OCI-LY3 (cell line): ENCODE measurements at regions not wholly inside any gene's neighbourhood (a gene's known extent, or its start where the extent isn't known, plus 50 kb on each side); places are given as distances from the start of the nearest gene placed in this dataset.

Source experiments
- H2AFZ ChIP-seq: fragments of 200-600, 300-600 bp; shearing (Covaris generic); 2 replicates; pipeline ENCODE4 v1.6.0; 2014; ENCODE audit warnings: antibody characterized with exemption, low read depth, low read length
- H3K27ac ChIP-seq: fragments of 200-600, 300-600 bp; sonication (generic); 2 replicates; pipeline ENCODE4 v1.5.1; 2014; ENCODE audit warnings: mild to moderate bottlenecking, low read length, moderate library complexity, mixed read lengths
- H3K27me3 ChIP-seq: fragments of 200-600, 300-600 bp; sonication (generic); 2 replicates; pipeline ENCODE4 v1.6.1; 2014; ENCODE audit warnings: low read depth, low read length, mixed read lengths
- H3K36me3 ChIP-seq: fragments of 200-600, 300-600 bp; sonication (generic); replicated peaks from 2 replicates; pipeline ENCODE3; 2014; ENCODE audit warnings: low read depth, low read length, mixed read lengths
- H3K4me1 ChIP-seq: fragments of 300-600, 200-600 bp; sonication (generic); 2 replicates; pipeline ENCODE4 v1.6.1; 2014; ENCODE audit warnings: low read length, mixed read lengths
- H3K4me2 ChIP-seq: fragments of 200-600, 300-600 bp; sonication (generic); 2 replicates; pipeline ENCODE4 v1.6.1; 2014; ENCODE audit warnings: low read length, mixed read lengths
- H3K4me3 ChIP-seq: fragments of 300-600, 200-600 bp; sonication (generic); 2 replicates; pipeline ENCODE4 v1.5.1; 2014; ENCODE audit warnings: antibody characterized with exemption, mild to moderate bottlenecking, low read length, moderate library complexity
- H3K79me2 ChIP-seq: fragments of 300-600, 200-600 bp; shearing (Covaris generic); 2 replicates; pipeline ENCODE4 v1.6.1; 2014; ENCODE audit warnings: mild to moderate bottlenecking, low read length, mixed read lengths
- H3K9ac ChIP-seq: fragments of 300-600, 200-600 bp; shearing (Covaris generic); 2 replicates; pipeline ENCODE4 v1.6.0; 2014; ENCODE audit warnings: mild to moderate bottlenecking, low read length, moderate library complexity
- H3K9me3 ChIP-seq: fragments of 200-600, 300-600 bp; shearing (Covaris generic); 2 replicates; pipeline ENCODE4 v1.6.1; 2014; ENCODE audit warnings: low read length, mixed read lengths; ENCODE audit not compliant: insufficient read depth
- H4K20me1 ChIP-seq: fragments of 200-600, 300-600 bp; sonication (generic); 2 replicates; pipeline ENCODE4 v1.6.1; 2016; ENCODE audit warnings: low read length, mixed read lengths; ENCODE audit not compliant: insufficient read depth
- EZH2phosphoT487 ChIP-seq: fragments of 200-600 bp; shearing (Covaris generic); IDR thresholded peaks from 2 replicates; pipeline ENCODE4 v1.6.1; 2018; ENCODE audit warnings: antibody characterized with exemption, mixed run types, low read depth
- TF ChIP-seq, protein P1 (sequence below): fragments of 200-600, 300-600 bp; sonication (generic); IDR thresholded peaks from 2 replicates; pipeline ENCODE4 v1.5.1; 2014; ENCODE audit warnings: antibody characterized with exemption, low read length, low read depth

DNA sequence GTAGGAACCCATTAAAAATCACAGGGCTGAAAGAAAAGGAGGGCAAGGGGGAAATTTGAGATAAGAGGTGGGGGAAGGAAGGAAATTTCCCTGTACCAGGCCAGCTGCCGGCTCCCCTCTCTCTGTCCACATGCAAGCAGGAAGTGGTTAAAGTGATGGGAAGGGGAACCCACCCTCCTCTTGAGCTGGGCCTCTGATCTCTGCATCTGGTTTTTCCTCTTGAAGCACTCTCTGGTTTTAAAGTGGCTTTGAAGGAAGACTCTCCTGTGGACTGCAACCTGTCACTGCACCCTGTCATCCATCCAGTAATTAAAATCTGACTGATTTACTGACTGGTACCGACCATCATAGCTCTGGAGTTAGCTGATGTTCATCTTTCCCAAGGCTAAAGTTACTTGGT, 239.6 kb downstream of the TSHZ3 start:
- Histone ChIP-seq H4K20me1 (no peaks in the 10 kb centered on the region), H3K27me3 (no peaks in the 10 kb centered on the region), H3K79me2 (no peaks in the 10 kb centered on the region), H3K27ac (no peak overlapping the region), H3K4me2 (no peak overlapping the region), H3K4me1 (no peaks in the 10 kb centered on the region), H2AFZ (no peak overlapping the region), H3K4me3 (no peak overlapping the region), H3K9me3 (no peaks in the 10 kb centered on the region), H3K36me3 (no peaks in the 10 kb centered on the region), H3K9ac (no peak overlapping the region)
- no peak for TF ChIP-seq EZH2phosphoT487
- TF ChIP-seq, protein P1, sequence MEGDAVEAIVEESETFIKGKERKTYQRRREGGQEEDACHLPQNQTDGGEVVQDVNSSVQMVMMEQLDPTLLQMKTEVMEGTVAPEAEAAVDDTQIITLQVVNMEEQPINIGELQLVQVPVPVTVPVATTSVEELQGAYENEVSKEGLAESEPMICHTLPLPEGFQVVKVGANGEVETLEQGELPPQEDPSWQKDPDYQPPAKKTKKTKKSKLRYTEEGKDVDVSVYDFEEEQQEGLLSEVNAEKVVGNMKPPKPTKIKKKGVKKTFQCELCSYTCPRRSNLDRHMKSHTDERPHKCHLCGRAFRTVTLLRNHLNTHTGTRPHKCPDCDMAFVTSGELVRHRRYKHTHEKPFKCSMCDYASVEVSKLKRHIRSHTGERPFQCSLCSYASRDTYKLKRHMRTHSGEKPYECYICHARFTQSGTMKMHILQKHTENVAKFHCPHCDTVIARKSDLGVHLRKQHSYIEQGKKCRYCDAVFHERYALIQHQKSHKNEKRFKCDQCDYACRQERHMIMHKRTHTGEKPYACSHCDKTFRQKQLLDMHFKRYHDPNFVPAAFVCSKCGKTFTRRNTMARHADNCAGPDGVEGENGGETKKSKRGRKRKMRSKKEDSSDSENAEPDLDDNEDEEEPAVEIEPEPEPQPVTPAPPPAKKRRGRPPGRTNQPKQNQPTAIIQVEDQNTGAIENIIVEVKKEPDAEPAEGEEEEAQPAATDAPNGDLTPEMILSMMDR: no peak

DNA sequence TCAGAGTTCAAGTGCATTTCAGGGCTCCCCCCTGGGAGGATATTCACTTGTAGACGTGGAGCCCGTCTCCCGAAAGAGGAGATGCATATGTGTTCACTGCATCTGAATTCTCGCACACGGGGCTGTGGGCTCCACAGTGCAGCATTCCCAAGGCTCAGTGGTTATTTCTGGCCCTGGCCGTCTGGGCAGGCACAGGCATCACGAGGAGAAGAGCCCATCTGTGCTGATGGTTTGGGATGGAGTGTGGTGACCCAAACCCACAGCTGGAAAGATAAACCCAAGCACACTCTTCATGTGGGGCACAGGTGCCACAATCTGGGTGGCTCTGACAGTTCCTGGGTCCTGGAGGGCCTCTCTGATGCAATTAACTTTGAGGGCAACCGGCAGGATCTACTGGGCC, 242.1 kb downstream of the TSHZ3 start:
- no peak overlapping the region for H2AFZ ChIP-seq
- H3K27me3 ChIP-seq: no peaks in the 10 kb centered on the region
- no peak for TF ChIP-seq EZH2phosphoT487
- TF ChIP-seq, protein P1: no peak
- no peak overlapping the region for H3K27ac ChIP-seq
- H3K79me2 ChIP-seq: no peaks in the 10 kb centered on the region
- H3K9me3 ChIP-seq: no peaks in the 10 kb centered on the region
- no peaks in the 10 kb centered on the region for H3K36me3 ChIP-seq
- no peaks in the 10 kb centered on the region for H4K20me1 ChIP-seq
- no peak overlapping the region for H3K4me3 ChIP-seq
- H3K4me1 ChIP-seq: no peaks in the 10 kb centered on the region
- no peak overlapping the region for H3K4me2 ChIP-seq
- no peak overlapping the region for H3K9ac ChIP-seq

DNA sequence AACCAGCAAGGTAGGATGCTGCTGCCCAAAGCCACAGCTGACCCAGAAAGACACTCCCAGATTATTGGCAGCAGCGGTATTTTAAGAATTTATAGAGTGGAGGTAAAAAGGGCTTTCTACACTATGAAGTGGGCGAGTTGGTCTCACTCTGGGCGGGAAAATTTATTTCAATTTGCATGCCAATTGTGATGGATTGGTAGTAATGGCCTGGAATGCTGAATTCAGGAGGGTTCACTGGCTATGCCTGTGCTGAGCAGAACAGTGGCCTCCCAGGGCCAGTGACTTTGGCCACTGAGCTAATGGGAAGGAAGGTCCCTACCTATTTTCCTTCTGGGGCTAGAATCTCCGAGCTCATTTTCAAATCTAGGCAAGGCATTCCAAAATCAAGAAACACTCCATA, 243.5 kb downstream of the TSHZ3 start:
- TF ChIP-seq, protein P1: no peak
- no peak for TF ChIP-seq EZH2phosphoT487
- Histone ChIP-seq H3K27ac (no peak overlapping the region), H3K4me1 (no peaks in the 10 kb centered on the region), H3K36me3 (no peaks in the 10 kb centered on the region), H3K9ac (no peak overlapping the region), H3K79me2 (no peaks in the 10 kb centered on the region), H4K20me1 (no peaks in the 10 kb centered on the region), H3K4me2 (no peak overlapping the region), H3K4me3 (no peak overlapping the region), H3K27me3 (no peaks in the 10 kb centered on the region), H2AFZ (no peak overlapping the region), H3K9me3 (no peaks in the 10 kb centered on the region)

DNA sequence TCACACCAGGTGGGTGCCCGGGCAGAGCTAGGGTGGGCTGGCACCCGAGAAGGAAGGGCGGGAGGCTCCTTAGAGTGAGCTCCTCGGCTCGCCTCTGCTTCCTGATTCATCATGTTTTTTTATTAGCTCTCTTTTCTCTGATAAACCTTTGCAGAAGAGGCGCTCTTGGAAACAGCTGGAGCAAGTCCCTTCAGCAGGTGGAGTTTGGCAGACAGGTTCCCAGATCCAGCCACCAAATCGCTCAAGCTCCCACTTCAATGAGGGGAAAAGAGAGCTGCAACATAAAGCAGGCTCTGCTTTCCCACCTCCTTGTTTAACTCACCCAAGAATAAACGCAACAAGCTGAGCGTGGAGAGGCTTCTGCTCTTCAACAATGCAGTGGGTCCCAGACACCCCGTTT, 244.8 kb downstream of the TSHZ3 start:
- Histone ChIP-seq H3K4me1 (no peaks in the 10 kb centered on the region), H3K9me3 (no peaks in the 10 kb centered on the region), H3K79me2 (no peaks in the 10 kb centered on the region), H3K27ac (no peak overlapping the region), H2AFZ (no peak overlapping the region), H4K20me1 (no peaks in the 10 kb centered on the region), H3K9ac (no peak overlapping the region), H3K4me3 (no peak overlapping the region), H3K4me2 (no peak overlapping the region), H3K27me3 (no peaks in the 10 kb centered on the region), H3K36me3 (no peaks in the 10 kb centered on the region)
- no peak for TF ChIP-seq EZH2phosphoT487
- TF ChIP-seq, protein P1: no peak
